Skeletal muscle tissue (tissue), 3 donors: ENCODE measurements at regions not wholly inside any gene's neighbourhood (a gene's known extent, or its start where the extent isn't known, plus 50 kb on each side); places are given as distances from the start of the nearest gene placed in this dataset.

Experiments used
- H3K27ac ChIP-seq: one replicate; pipeline ENCODE4 v1.7.0; 2013; ENCODE audit warnings: mild to moderate bottlenecking, low read depth, low read length, inconsistent platforms
- H3K27me3 ChIP-seq, 3 donors: one replicate each; pipeline ENCODE4 v1.7.0; 2013; ENCODE audit warnings: low read length in 3 of 3; ENCODE audit not compliant: control insufficient read depth in 3 of 3, insufficient read depth in 3 of 3
- H3K36me3 ChIP-seq, 3 donors: one replicate each; pipeline ENCODE4 v1.7.0; 2013; ENCODE audit warnings: low read length in 3 of 3; ENCODE audit not compliant: control insufficient read depth in 3 of 3, insufficient read depth in 3 of 3
- H3K4me1 ChIP-seq, 3 donors: one replicate each; pipeline ENCODE4 v1.7.0; 2013; ENCODE audit warnings: low read length in 3 of 3, mild to moderate bottlenecking in 3 of 3; ENCODE audit not compliant: control insufficient read depth in 3 of 3, insufficient read depth in 3 of 3
- H3K4me3 ChIP-seq, 3 donors: one replicate each; pipeline ENCODE4 v1.7.0; 2013; ENCODE audit warnings: low read length in 3 of 3
- H3K9ac ChIP-seq, 3 donors: one replicate each; pipeline ENCODE4 v1.7.0; 2013; ENCODE audit warnings: low read length in 3 of 3, mild to moderate bottlenecking in 3 of 3, moderate library complexity in 2 of 3, low read depth in 1 of 3
- H3K9me3 ChIP-seq, 3 donors: one replicate each; pipeline ENCODE4 v1.7.0; 2013; ENCODE audit warnings: low read length in 3 of 3; ENCODE audit not compliant: control insufficient read depth in 3 of 3
- donor health status: Osteomylitis.

- peaks cover 0 to 21% (median 4%) of the 10 kb centered on the region in 3 donors for H3K27me3 ChIP-seq
- no peaks in the 10 kb centered on the region for H3K4me1 ChIP-seq
- H3K9me3 ChIP-seq = peaks cover 0 to 2% (median 0%) of the 10 kb centered on the region in 3 donors
- H3K9ac ChIP-seq = no peak overlapping the region
- no peaks in the 10 kb centered on the region for H3K36me3 ChIP-seq
- no peak overlapping the region for H3K4me3 ChIP-seq
- H3K27ac ChIP-seq = no peak overlapping the region
Measured at GRCh38 chrX:40462795-40463194, 118.0 kb upstream of the ATP6AP2 start.

DNA sequence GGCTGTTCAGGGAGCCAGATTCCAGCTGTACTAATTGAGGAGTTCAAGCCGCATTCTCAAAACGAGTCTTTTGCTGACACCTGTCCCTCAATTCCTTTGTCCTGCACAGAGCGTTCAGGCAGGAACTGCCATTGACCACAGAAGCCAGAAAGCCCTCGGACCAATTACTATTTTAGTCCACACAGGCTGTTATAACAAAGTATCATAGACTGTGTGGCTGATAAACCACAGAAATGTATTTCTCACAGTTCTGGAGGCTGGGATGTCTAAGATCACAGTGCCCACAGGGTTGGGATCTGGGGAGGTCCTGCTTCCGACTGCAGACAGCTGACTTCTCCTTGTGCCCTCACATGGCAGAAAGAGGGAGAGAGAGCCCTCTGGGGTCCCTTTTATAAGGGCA lies 119.8 kb upstream of the ATP6AP2 start:
- no peak overlapping the region for H3K9ac ChIP-seq
- no peak overlapping the region for H3K4me3 ChIP-seq
- no peaks in the 10 kb centered on the region for H3K4me1 ChIP-seq
- H3K9me3 ChIP-seq = peaks cover 0 to 2% (median 0%) of the 10 kb centered on the region in 3 donors
- peaks cover 0 to 21% (median 4%) of the 10 kb centered on the region in 3 donors for H3K27me3 ChIP-seq
- no peak overlapping the region for H3K27ac ChIP-seq
- no peaks in the 10 kb centered on the region for H3K36me3 ChIP-seq

- Histone ChIP-seq H3K9ac (no peak overlapping the region), H3K9me3 (peaks cover 0 to 2% (median 0%) of the 10 kb centered on the region in 3 donors), H3K27me3 (peaks cover 0 to 17% (median 0%) of the 10 kb centered on the region in 3 donors), H3K27ac (no peak overlapping the region), H3K36me3 (no peaks in the 10 kb centered on the region), H3K4me3 (no peak overlapping the region), H3K4me1 (no peaks in the 10 kb centered on the region)
Measured at GRCh38 chrX:40459571-40460158, 121.1 kb upstream of the ATP6AP2 start.

DNA sequence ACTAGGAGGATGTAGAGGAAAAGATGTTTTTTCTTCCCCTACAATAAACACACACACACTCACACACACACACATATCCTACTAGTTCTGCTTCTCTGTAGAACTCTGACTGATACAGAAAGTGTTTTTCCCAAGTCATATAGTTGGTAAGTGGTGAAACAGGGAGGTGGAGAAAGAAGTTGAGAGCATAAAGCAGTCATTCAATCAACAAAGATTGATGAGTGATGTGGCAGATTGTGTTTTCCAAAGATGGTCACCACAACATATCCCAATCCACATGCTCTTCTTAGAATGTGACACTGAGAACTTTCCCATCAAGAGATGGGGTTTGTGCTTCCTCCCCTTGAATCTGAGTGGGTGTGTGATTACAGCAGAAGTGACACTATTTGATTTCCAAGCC lies 123.4 kb upstream of the ATP6AP2 start:
- no peaks in the 10 kb centered on the region for H3K4me1 ChIP-seq
- no peak overlapping the region for H3K4me3 ChIP-seq
- peaks cover 0 to 2% (median 0%) of the 10 kb centered on the region in 3 donors for H3K9me3 ChIP-seq
- H3K27ac ChIP-seq = no peak overlapping the region
- H3K27me3 ChIP-seq = peaks cover 0 to 12% (median 0%) of the 10 kb centered on the region in 3 donors
- no peak overlapping the region for H3K9ac ChIP-seq
- no peaks in the 10 kb centered on the region for H3K36me3 ChIP-seq

DNA sequence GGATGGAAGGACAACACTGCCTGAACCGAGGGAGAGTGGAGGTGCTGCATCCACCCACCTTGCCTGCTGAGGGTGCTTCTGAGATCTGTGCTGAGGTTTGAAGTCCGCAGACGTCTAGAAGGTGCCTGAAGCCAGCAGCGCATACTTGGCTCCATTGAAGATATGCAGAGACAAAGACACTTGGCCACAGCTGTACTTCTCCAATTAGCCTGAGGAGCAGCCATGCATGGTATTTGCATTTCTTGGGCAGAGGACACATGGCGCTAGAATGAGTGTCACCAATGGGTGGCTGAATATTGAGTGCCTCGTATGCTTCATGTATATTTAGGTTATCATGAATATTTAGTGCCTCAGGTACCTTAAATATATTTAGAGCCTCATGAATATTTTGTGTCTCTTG lies 128.7 kb upstream of the ATP6AP2 start:
- Histone ChIP-seq H3K27ac (no peak overlapping the region), H3K27me3 (no peaks in the 10 kb centered on the region), H3K9ac (no peak overlapping the region), H3K9me3 (no peaks in the 10 kb centered on the region), H3K4me3 (no peak overlapping the region), H3K4me1 (peaks cover 0 to 3% (median 3%) of the 10 kb centered on the region in 3 donors), H3K36me3 (no peaks in the 10 kb centered on the region)

GRCh38 chrX:40449956-40450706 lies 130.6 kb upstream of the ATP6AP2 start:
- no peaks in the 10 kb centered on the region for H3K27me3 ChIP-seq
- no peak overlapping the region for H3K27ac ChIP-seq
- peaks cover 0 to 5% (median 3%) of the 10 kb centered on the region in 3 donors for H3K4me1 ChIP-seq
- no peaks in the 10 kb centered on the region for H3K9me3 ChIP-seq
- no peak overlapping the region for H3K4me3 ChIP-seq
- no peaks in the 10 kb centered on the region for H3K36me3 ChIP-seq
- H3K9ac ChIP-seq = no peak overlapping the region

- no peak overlapping the region for H3K27ac ChIP-seq
- H3K9me3 ChIP-seq = no peaks in the 10 kb centered on the region
- H3K9ac ChIP-seq = no peak overlapping the region
- H3K4me1 ChIP-seq = peaks cover 0 to 5% (median 3%) of the 10 kb centered on the region in 3 donors
- no peaks in the 10 kb centered on the region for H3K27me3 ChIP-seq
- H3K4me3 ChIP-seq = no peak overlapping the region
- H3K36me3 ChIP-seq = no peaks in the 10 kb centered on the region
Measured at GRCh38 chrX:40449396-40449795, 131.4 kb upstream of the ATP6AP2 start.

DNA sequence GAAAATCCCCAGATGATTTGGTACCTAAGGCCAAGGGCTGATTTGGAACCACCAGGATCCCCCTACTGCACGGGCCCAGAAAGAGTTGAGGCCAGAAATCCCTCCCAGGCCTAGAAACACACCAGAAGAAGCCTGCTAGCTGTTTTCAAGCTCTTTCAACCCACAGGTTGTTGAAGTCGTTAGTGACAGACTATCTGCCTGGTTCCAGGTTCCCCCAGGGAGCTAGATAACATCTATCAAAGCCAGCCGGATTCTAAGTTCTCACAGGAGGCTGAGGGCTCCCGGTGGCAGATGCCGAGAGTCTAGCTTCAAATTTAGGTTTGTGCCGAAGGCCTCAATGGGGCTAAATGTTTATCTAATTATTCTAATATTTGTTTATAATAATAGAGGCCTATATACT lies 132.0 kb upstream of the ATP6AP2 start:
- Histone ChIP-seq H3K27me3 (no peaks in the 10 kb centered on the region), H3K9me3 (no peaks in the 10 kb centered on the region), H3K9ac (no peak overlapping the region), H3K27ac (no peak overlapping the region), H3K4me3 (no peak overlapping the region), H3K36me3 (no peaks in the 10 kb centered on the region), H3K4me1 (peaks cover 0 to 5% (median 3%) of the 10 kb centered on the region in 3 donors)

- no peaks in the 10 kb centered on the region for H3K27me3 ChIP-seq
- H3K9me3 ChIP-seq = no peaks in the 10 kb centered on the region
- H3K27ac ChIP-seq = no peak overlapping the region
- no peak overlapping the region for H3K9ac ChIP-seq
- H3K36me3 ChIP-seq = no peaks in the 10 kb centered on the region
- peaks cover 0 to 5% (median 3%) of the 10 kb centered on the region in 3 donors for H3K4me1 ChIP-seq
- H3K4me3 ChIP-seq = no peak overlapping the region
Measured at GRCh38 chrX:40446921-40447320, 133.8 kb upstream of the ATP6AP2 start.

GRCh38 chrX:40445691-40446090 lies 135.1 kb upstream of the ATP6AP2 start:
- H3K4me3 ChIP-seq = no peak overlapping the region
- no peaks in the 10 kb centered on the region for H3K9me3 ChIP-seq
- peaks cover 0 to 5% (median 3%) of the 10 kb centered on the region in 3 donors for H3K4me1 ChIP-seq
- H3K27me3 ChIP-seq = no peaks in the 10 kb centered on the region
- no peak overlapping the region for H3K9ac ChIP-seq
- H3K27ac ChIP-seq = no peak overlapping the region
- no peaks in the 10 kb centered on the region for H3K36me3 ChIP-seq
